Lung (tissue), 11 donors: ENCODE measurements at regions not wholly inside any gene's neighbourhood (a gene's known extent, or its start where the extent isn't known, plus 50 kb on each side); places are given as distances from the start of the nearest gene placed in this dataset.

Experiments
- ATAC-seq: fragments of 200-7000 bp; cut with Tn5 transposase; one replicate; pipeline ENCODE4 v1.9.1; 2020; ENCODE audit warnings: moderate number of reproducible peaks; ENCODE audit not compliant: insufficient read depth, low FRiP score
- DNase-seq, 3 donors: peaks; one replicate each; pipeline ENCODE4 v3.0.0-alpha.2; 2013 to 2017
- H3K27ac ChIP-seq, 2 donors: one replicate each; pipeline ENCODE4 v1.5.1; 2013; ENCODE audit warnings: mild to moderate bottlenecking in 2 of 2, moderate library complexity in 2 of 2, control low read depth in 1 of 2, inconsistent platforms in 1 of 2, low read depth in 1 of 2, low read length in 1 of 2
- H3K27me3 ChIP-seq, 3 donors: one replicate each; pipeline ENCODE4 v1.5.1; 2013; ENCODE audit warnings: low read length in 2 of 3; ENCODE audit not compliant: control insufficient read depth in 3 of 3, insufficient read depth in 3 of 3
- H3K36me3 ChIP-seq, 4 donors: one replicate each; pipeline ENCODE4 v1.5.1; 2013; ENCODE audit warnings: low read length in 4 of 4, mild to moderate bottlenecking in 1 of 4, moderate library complexity in 1 of 4; ENCODE audit not compliant: control insufficient read depth in 4 of 4, insufficient read depth in 4 of 4
- H3K4me1 ChIP-seq, 5 donors: one replicate each; pipeline ENCODE4 v1.5.1; 2013; ENCODE audit warnings: low read length in 5 of 5, mild to moderate bottlenecking in 2 of 5, moderate library complexity in 1 of 5; ENCODE audit not compliant: control insufficient read depth in 5 of 5, insufficient read depth in 5 of 5
- H3K4me3 ChIP-seq: one replicate; pipeline ENCODE4 v1.5.1; 2013; ENCODE audit warnings: mild to moderate bottlenecking, control low read depth, moderate library complexity
- H3K9ac ChIP-seq, 2 donors: one replicate each; pipeline ENCODE4 v1.5.1; 2013; ENCODE audit warnings: low read length in 2 of 2, control low read depth in 1 of 2; ENCODE audit not compliant: insufficient read depth in 1 of 2
- H3K9me3 ChIP-seq, 4 donors: one replicate each; pipeline ENCODE4 v1.5.1; 2013; ENCODE audit warnings: low read length in 3 of 4, mild to moderate bottlenecking in 1 of 4, moderate library complexity in 1 of 4; ENCODE audit not compliant: control insufficient read depth in 4 of 4, insufficient read depth in 3 of 4
- CTCF ChIP-seq: IDR thresholded peaks from 2 replicates; pipeline ENCODE4 v1.5.1; 2012; ENCODE audit warnings: mild to moderate bottlenecking; ENCODE audit errors: control extremely low read depth, extremely low read depth
- WGBS, 2 donors: extraction: QIAGEN DNeasy Blood & Tissue Kit; methylation state at CpG; one replicate each; pipeline ENCODE4 v1.1.7; 2013; 5-methylcytosine and 5-hydroxymethylcytosine counted together
- donor health status: control.
- donor health status: control.
- donor health status: Bipolar disorder and iron deficiency.
- donor health status: healthy.
- donor health status: DM: yes; HTN: yes; CAD: no.

- TF ChIP-seq CTCF, result no peak
- 76 to 89% methylated on average over 4 of the region's 4 CpGs for WGBS, 2 donors
- DNase-seq (peak; percentile 69 to 73 (median 72)), ATAC-seq (no peak)
- Histone ChIP-seq H3K4me3 (no peak overlapping the region), H3K9me3 (peaks cover 0 to 5% (median 0%) of the 10 kb centered on the region in 4 donors), H3K27me3 (no peaks in the 10 kb centered on the region), H3K4me1 (peaks cover 0 to 7% (median 0%) of the 10 kb centered on the region in 5 donors), H3K9ac (no peak overlapping the region), H3K27ac (no peak overlapping the region), H3K36me3 (no peaks in the 10 kb centered on the region)
These were observed 259.9 kb upstream of the MYT1L start for GRCh38 chr2:2590841-2591541.

- H3K27me3 ChIP-seq, result no peaks in the 10 kb centered on the region
- H3K4me3 ChIP-seq, result no peak overlapping the region
- no peak for TF ChIP-seq CTCF
- peaks cover 0 to 5% (median 0%) of the 10 kb centered on the region in 4 donors for H3K9me3 ChIP-seq
- H3K36me3 ChIP-seq, result no peaks in the 10 kb centered on the region
- H3K4me1 ChIP-seq, result peaks cover 0 to 7% (median 0%) of the 10 kb centered on the region in 5 donors
- no peak overlapping the region for H3K9ac ChIP-seq
- ATAC-seq (no peak), DNase-seq (no peak)
- no peak overlapping the region for H3K27ac ChIP-seq
- WGBS, 2 donors, result 78 to 90% methylated on average over 1 of the region's 1 CpG
These were observed 259.1 kb upstream of the MYT1L start for GRCh38 chr2:2590141-2590540.

GRCh38 chr2:2588777-2589176 lies 257.7 kb upstream of the MYT1L start:
- WGBS, 2 donors, result 81 to 89% methylated on average over 4 of the region's 4 CpGs
- Histone ChIP-seq H3K36me3 (no peaks in the 10 kb centered on the region), H3K27me3 (no peaks in the 10 kb centered on the region), H3K4me1 (peaks cover 0 to 7% (median 0%) of the 10 kb centered on the region in 5 donors), H3K27ac (no peak overlapping the region), H3K9ac (no peak overlapping the region), H3K4me3 (no peak overlapping the region), H3K9me3 (peaks cover 0 to 5% (median 0%) of the 10 kb centered on the region in 4 donors)
- no peak for TF ChIP-seq CTCF
- ATAC-seq, result no peak
- DNase-seq, result no peak
